CD4-positive, alpha-beta T cell treated with Interleukin-6 at 100 ng/mL for 8 hours (primary cell): ENCODE measurements at regions not wholly inside any gene's neighbourhood (a gene's known extent, or its start where the extent isn't known, plus 50 kb on each side); places are given as distances from the start of the nearest gene placed in this dataset.
"Not testable (repeated sequence)": the region's sequence is repeated elsewhere in the genome, so short reads cannot be mapped to it uniquely, and the experiment has no call there.

Source experiments
- DNase-seq: peaks from one replicate; pipeline ENCODE4 v3.0.0-alpha.2; 2020; ENCODE audit warnings: mixed read lengths, low spot score

GRCh38 chr3:177628095-177628719 lies 430.9 kb upstream of the TBL1XR1 start:
- DNase-seq: not testable (repeated sequence)

GRCh38 chr3:177629276-177629675 lies 432.0 kb upstream of the TBL1XR1 start:
- DNase-seq: no peak

GRCh38 chr3:177633671-177634207 lies 436.5 kb upstream of the TBL1XR1 start:
- no peak for DNase-seq

GRCh38 chr3:177635601-177636106 lies 438.4 kb upstream of the TBL1XR1 start:
- not testable (repeated sequence) for DNase-seq

GRCh38 chr3:177640319-177640965 lies 443.2 kb upstream of the TBL1XR1 start:
- no peak for DNase-seq

GRCh38 chr3:177641206-177641605 lies 443.9 kb upstream of the TBL1XR1 start:
- DNase-seq: no peak

GRCh38 chr3:177642042-177642803 lies 444.9 kb upstream of the TBL1XR1 start:
- DNase-seq: no peak

GRCh38 chr3:177642804-177643125 lies 445.5 kb upstream of the TBL1XR1 start:
- peak; percentile 38 for DNase-seq

GRCh38 chr3:177646749-177647148 lies 449.5 kb upstream of the TBL1XR1 start:
- DNase-seq: peak; percentile 50

GRCh38 chr3:177647341-177647740 lies 450.1 kb upstream of the TBL1XR1 start:
- no peak for DNase-seq

- peak; percentile 24 for DNase-seq
Observed at GRCh38 chr3:177647876-177648275, 450.6 kb upstream of the TBL1XR1 start.

- DNase-seq: no peak
Observed at GRCh38 chr3:177652556-177653291, 455.4 kb upstream of the TBL1XR1 start.

GRCh38 chr3:177657243-177657642 lies 460.0 kb upstream of the TBL1XR1 start:
- DNase-seq: no peak

GRCh38 chr3:177658354-177658753 lies 461.1 kb upstream of the TBL1XR1 start:
- no peak for DNase-seq

- not testable (repeated sequence) for DNase-seq
Observed at GRCh38 chr3:177664380-177665103, 467.3 kb upstream of the TBL1XR1 start.

GRCh38 chr3:177665122-177665808 lies 468.0 kb upstream of the TBL1XR1 start:
- DNase-seq: no peak

GRCh38 chr3:177672252-177672911 lies 475.1 kb upstream of the TBL1XR1 start:
- DNase-seq: no peak

GRCh38 chr3:177673112-177673914 lies 476.0 kb upstream of the TBL1XR1 start:
- no peak for DNase-seq

- no peak for DNase-seq
Observed at GRCh38 chr3:177674186-177674585, 476.9 kb upstream of the TBL1XR1 start.
